ENCODE measurements at regions not wholly inside any gene's neighbourhood (a gene's known extent, or its start where the extent isn't known, plus 50 kb on each side); places are given as distances from the start of the nearest gene placed in this dataset.

GRCh38 chr3:144148356-144148755 is 176.7 kb downstream of the DIPK2A start:
- Histone ChIP-seq H3K23me2 (ENCODE audit: insufficient read length, low read depth, low read length, poor library complexity, severe bottlenecking) (no peaks in the 10 kb centered on the region), H3K4me1 (ENCODE audit: insufficient read depth, low read length) (no peaks in the 10 kb centered on the region), H2BK20ac (ENCODE audit: low read depth, low read length, poor library complexity, severe bottlenecking) (no peak overlapping the region), H4K8ac (replicated peaks; ENCODE audit: insufficient read length, low read depth, low read length) (no peak overlapping the region), H3K79me1 (ENCODE audit: insufficient read depth, low read depth, low read length, poor library complexity, severe bottlenecking) (no peaks in the 10 kb centered on the region), H2BK12ac (ENCODE audit: insufficient read length, low read depth, low read length) (no peak overlapping the region), H3T11ph (ENCODE audit: low read length) (no peak overlapping the region), H3K27me3 (ENCODE audit: insufficient read depth, low read length) (no peaks in the 10 kb centered on the region), H4K91ac (ENCODE audit: insufficient read length, low read depth, low read length) (no peak overlapping the region), H3K27ac (ENCODE audit: insufficient read length, low read depth, low read length) (no peak overlapping the region), H2BK120ac (ENCODE audit: low read depth, low read length, poor library complexity, severe bottlenecking) (no peak overlapping the region), H3K23ac (ENCODE audit: insufficient read length, low read depth, low read length) (no peak overlapping the region), H2AFZ (ENCODE audit: low read length) (no peak overlapping the region), H2AK5ac (ENCODE audit: insufficient read length, low read length) (no peak overlapping the region), H3K4ac (ENCODE audit: low read depth, low read length) (no peak overlapping the region), H3K9me3 (ENCODE audit: control insufficient read depth, low read depth, low read length) (no peaks in the 10 kb centered on the region), H3K9ac (ENCODE audit: extremely low read depth, insufficient read length, low read length) (no peak overlapping the region), H4K5ac (ENCODE audit: insufficient read length, low read depth, low read length) (no peak overlapping the region), H3K4me2 (ENCODE audit: insufficient read depth, insufficient read length, low read length) (no peak overlapping the region), H3K79me2 (ENCODE audit: insufficient read depth, low read length) (no peaks in the 10 kb centered on the region), H2BK5ac (ENCODE audit: insufficient read length, low read length) (no peak overlapping the region), H3K14ac (ENCODE audit: insufficient read depth, low read length) (no peak overlapping the region), H3K18ac (ENCODE audit: insufficient read length, low read depth, low read length) (no peak overlapping the region), H4K20me1 (ENCODE audit: control insufficient read depth, insufficient read depth, insufficient read length) (no peaks in the 10 kb centered on the region), H2BK15ac (ENCODE audit: low read depth, low read length) (no peak overlapping the region), H3K56ac (ENCODE audit: insufficient read length, low read depth, low read length) (no peak overlapping the region)
- WGBS (ENCODE audit: extremely low coverage, insufficient read length, low lambda C conversion rate): no CpG with 5 or more reads among the region's 2 CpGs
- Mint-ChIP-seq H3K9me3 (no peaks in the 10 kb centered on the region), H3K27me3 (ENCODE audit: low read depth) (no peaks in the 10 kb centered on the region), H3K27ac (no peak overlapping the region), H3K4me1 (no peaks in the 10 kb centered on the region), H3K4me3 (no peak overlapping the region), H3K36me3 (ENCODE audit: insufficient read depth in 1 of 3, low read depth in 3 of 3) (no peaks in the 10 kb centered on the region)
- no peak for TF ChIP-seq CTCF (conservative IDR thresholded peaks at IDR 0.05)
- no peak for DNase-seq

Data from H9 (cell line).